GM21717 (cell line): ENCODE measurements at regions not wholly inside any gene's neighbourhood (a gene's known extent, or its start where the extent isn't known, plus 50 kb on each side); places are given as distances from the start of the nearest gene placed in this dataset.

Source experiments
- ATAC-seq: cut with Tn5 transposase; IDR thresholded peaks from one replicate; pipeline ENCODE4 v1.9.1; 2021; ENCODE audit warnings: mild to moderate bottlenecking, moderate library complexity; ENCODE audit not compliant: unreplicated experiment

DNA sequence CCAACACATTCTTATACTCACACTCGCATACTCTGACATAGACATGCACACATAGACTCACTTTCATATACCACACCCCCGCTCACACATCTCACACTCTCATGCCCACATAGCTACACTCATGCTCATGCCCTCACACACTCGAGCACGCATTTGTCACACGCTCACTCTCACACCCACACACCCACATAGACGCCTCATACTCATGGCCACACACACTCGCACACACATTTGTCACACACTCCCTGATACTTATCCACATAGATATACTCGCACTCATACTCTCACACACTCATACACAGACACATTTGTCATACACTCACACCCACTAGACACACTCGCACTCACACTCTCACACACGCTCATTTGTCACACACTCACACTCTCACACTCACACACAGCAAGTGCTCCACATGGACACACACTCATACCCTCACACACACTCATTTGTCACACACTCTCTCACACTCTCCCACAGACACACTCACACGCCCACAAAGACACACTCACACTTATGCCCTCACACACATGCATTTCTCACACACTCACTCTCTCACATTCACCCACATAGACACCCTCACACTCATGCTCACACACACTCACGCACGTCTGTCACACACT is 50.9 kb downstream of the TNP1 start:
- ATAC-seq: no peak

DNA sequence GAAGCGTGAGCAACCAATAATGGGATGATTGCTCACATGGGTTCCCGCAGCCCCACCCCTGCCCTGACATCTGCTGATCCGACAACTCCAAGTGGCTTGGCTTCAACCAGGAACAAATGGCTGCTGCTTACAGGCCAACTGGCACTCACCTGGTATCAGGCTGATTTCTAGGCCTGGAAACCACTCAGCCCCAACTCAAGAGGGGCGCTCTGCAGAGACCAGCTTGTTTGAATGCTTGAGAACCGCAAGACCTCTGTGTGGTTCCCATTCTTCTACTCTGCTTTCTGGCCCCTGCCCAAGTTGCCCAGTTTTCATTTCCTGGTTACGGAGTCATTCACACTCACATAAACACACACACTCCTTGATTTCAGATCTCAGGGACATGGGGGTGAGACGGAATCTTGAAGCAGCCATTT is 52.0 kb downstream of the TNP1 start:
- ATAC-seq: no peak

- ATAC-seq: no peak
Observed at GRCh38 chr2:216804357-216805350, 55.2 kb downstream of the TNP1 start.

GRCh38 chr2:216803791-216804190 is 56.1 kb downstream of the TNP1 start:
- no peak for ATAC-seq

DNA sequence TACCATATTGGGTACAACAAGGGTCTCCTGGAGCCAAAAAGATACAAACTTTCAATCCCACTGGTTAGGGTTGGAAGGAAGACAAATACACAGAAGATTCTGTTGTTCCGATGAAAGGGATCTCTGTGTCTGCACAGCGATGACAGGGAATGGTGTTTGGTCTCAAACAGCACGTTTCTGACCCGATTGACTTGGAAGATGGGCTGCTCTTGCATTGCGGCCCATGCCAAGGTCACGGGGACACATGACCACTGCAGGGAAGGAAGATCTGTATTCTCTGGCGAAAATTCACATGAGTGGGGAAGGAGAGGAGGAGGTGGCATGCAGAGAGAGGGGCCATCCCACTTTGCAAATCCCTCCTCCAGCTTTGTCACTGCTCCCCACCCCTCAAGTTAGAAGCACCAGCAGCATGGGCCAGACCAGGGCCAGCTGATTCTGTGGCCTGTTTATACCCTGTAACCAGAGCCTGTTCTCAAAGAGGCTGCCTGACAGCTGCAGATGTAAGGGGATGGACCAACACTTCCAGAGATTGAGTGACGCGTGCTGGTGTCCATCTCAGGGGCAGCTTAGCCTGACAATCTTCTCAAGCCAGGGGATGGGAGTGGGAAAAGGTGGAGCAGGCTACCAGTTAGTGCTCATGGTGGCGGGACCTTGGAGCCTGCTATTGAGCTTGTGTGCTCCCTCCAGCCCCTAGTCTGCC is 57.2 kb downstream of the TNP1 start:
- no peak for ATAC-seq

DNA sequence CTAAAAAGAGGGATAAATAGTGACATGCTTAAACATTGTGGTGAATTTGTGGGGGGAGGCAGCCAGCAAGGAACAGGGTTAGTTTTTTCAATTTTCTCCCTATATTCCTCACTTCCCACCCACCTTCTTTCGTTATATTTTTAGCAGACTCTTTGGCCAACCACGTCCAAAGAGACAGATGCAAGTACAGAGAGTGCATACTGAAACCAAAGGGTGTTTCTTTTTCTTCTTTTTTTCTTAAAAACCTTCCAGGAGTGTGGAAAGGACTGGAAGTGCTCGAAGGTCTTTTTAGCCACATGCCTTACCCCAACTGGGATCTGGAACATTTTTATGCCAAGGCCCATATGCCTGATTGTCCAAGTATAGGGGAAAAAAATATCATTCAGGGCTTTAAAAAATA is 59.0 kb downstream of the TNP1 start:
- ATAC-seq: no peak

GRCh38 chr2:216799873-216800431 is 59.9 kb downstream of the TNP1 start:
- ATAC-seq: no peak

DNA sequence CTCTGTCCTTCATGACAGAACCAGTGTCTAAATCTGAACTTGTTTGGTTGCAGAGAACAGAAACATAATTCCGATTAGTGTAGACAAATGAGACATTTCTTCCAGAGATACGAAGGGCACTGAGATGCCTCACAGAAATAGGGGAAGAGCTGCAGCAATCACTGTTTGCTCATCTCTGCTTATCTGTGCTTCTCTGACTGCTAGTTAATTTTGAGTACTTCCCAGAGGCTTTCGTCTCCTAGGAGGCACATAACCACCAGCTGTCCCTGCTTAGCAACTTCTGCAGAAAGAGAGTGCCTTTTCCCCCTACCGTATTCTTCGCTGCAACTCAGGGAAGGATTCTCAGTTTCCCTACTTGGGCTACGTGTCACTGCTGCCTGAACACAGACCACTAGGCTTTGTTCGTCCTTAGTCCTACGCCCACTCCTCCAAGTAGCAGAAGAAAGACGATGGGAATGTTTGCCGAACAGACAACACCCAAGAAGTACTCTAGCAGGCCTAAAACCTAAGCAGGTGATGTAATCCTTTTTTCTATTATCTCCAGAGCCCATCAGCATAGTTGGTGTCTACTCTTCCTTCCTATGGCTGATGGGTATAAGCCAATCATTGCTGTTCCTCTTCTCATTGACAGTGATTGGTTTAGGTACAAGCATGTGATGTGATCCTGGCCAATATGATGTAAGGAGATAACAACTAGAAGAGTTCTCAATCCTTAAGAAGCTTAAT is 63.6 kb downstream of the TNP1 start:
- ATAC-seq: no peak

- ATAC-seq: no peak
Observed at GRCh38 chr2:216793386-216793785, 66.5 kb downstream of the TNP1 start.

GRCh38 chr2:216792222-216793021 is 67.4 kb downstream of the TNP1 start:
- no peak for ATAC-seq

DNA sequence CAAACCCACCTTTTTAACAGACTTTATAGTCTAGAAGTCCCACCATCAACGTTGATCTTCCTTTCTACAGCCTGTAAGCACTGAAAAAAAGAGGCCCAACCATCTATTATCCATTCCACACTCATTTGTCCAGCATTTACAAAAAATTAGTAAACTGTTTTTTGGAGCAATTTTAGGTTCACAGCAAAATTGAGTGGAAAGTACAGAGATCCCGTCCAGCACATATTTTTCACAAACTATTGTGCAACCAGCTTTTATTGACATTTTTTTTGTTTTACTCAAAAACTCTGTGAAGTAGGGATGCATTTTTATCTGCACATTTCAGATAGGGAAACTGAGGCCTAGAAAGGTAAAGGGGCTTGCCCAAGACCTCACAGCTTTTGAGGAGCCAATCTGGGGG is 68.6 kb downstream of the TNP1 start:
- no peak for ATAC-seq

DNA sequence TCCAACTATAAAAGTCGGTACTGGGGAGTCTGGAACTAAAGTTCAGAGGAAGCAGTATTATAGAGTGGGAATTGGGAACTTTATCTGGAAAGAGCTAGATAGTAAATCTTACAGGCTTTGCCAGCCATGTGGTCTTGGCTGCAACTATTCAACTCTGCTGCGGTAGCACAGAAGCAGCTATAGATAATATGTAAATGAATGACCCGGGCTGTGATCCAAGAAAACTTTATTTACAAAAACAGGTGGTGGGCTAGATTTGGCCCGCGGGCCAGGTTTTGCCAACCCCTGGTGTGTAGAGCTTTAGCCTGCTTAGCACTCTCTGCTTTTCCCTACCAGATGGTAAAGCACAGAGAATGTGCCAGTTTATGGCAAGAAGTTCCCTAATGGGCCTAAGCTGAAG is 70.8 kb downstream of the TNP1 start:
- ATAC-seq: no peak

DNA sequence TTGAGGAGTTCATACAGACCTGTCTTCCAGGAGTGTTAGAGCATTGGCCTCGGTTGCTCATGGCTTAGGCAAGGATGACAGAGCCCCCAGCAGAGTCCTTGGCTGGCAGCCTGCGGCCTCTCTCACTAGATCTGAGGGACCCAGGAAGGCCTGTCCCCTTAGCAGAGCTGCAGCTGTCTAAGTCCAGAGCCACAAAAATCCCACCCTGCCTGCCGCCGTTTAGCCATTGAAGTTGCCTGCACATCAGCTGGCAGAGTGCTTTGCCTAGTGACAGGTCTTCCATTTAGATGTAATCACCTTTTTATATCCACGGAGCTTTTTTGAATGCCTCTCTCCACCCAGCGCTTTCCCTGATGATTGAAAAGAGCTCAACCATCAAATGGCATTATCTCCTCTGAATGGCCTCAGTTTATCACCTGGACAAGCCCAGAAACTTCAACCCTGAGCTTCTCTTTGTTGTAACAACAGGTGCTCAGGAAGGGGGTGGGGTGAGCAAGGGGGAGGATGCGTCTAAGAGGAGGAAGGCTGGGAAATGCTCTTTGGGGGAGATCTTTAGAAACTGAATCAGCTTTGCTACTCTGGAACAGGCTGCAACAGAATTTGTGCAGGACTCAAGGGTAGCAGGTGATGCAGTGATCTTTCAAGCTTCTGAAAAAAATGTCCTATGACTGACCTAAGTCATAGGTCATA is 71.9 kb downstream of the TNP1 start:
- no peak for ATAC-seq

DNA sequence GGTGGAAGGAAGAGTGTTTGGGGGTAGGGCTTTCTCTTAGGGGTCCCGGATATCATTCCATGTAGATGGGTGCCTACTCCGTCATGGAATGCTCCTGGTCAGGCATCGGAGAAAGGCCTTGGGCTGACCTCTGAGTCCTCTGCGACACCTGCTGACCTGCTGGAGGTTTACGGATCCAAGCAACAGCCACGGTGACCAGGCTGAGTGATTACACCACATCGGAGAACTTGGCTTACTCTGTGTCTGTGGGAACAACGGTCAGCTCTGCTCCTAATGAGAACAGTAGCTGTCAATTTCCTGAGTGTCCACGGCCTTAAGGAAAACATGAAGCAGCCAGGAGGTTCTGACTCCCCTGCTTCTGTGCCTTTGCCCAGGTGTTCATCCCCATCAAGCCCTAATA is 73.2 kb downstream of the TNP1 start:
- no peak for ATAC-seq

DNA sequence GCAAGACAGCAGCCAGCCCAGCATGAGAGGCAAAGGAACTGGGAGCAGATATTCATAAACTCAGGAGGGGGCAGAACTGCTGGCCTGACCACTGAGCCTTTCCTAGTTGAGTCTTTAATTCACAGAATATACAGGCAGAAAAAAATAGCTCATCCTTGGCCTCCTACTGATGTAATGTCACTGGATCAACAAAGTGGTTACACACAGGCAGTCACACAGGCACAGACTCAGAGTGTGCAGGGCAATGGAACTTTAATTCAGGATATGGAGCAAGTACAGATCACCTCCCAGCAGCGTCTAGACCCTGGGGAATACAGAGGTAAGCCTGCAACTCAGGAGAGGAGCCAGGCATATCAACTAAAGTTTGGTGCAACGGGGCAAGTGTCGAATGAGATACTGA is 75.4 kb downstream of the TNP1 start:
- no peak for ATAC-seq

DNA sequence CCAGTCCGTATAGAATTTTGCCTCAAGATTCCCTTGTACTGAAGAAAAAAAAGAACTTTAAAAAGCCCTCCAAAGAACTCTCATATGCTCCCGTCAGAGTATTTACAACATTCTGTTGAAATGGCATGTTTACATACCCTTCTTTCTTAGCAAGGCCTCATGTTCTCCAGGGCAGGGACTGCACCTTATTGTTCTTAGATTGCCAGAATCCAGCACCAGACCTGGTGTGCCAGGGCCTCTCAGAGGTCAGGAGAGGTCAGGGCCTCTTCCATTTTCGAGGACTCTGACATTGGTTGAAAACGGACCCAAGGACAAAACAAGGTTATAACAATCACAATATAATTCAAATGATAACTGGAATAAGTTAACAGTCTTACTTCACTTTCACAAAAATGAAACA is 78.2 kb downstream of the TNP1 start:
- no peak for ATAC-seq

DNA sequence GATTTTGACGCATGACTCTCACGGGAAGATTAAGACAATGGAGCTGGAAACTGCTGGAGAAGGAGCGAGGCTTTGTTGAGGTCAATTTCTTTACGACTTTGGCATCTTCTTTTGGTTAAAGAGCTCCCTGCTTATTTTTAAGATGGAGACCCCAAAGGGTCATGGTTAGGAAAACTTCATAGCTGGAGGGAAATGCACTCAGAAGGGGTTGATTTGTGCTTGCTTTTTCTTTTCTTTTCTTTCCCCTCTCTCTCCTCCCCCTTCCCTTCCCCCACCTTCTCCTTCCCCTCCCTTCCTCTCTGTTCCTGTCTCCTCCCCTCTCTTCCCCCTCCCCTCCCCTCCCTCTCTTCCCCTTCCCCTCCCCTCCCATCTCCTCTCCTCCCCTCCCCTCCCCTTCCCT is 79.0 kb downstream of the TNP1 start:
- no peak for ATAC-seq

DNA sequence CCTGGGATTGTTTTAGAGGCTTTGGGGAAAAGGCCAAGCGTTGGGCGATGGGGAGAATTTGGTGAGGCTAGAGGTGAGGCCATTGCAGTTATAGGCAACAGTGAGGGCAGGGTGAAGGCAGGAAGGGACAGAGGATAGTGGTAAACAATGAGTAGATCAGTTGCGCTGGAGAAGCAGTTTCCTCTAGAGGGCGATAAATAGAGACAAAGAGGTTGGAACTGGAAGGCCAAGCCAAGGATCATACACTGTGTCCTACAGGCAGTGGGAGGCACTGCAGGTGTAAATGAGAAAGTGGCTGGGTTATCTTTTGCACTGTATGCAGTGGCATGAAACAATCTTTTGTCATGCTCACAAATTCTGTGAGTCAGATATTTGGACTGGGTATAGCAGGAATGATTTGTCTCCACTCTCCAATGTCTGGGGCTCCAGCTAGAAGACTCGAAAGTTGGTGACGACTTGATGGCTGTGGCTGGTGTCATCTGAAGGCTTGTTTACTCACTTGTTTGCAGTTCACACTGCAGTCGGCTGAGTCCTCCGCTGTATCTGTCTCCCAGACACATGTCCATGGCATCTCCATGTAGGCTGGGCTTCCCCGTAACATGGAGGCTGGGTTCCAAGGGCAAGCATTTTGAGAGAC is 82.1 kb downstream of the TNP1 start:
- peak; percentile 95 for ATAC-seq
